ENCODE measurements at regions not wholly inside any gene's neighbourhood (a gene's known extent, or its start where the extent isn't known, plus 50 kb on each side); places are given as distances from the start of the nearest gene placed in this dataset.

DNA sequence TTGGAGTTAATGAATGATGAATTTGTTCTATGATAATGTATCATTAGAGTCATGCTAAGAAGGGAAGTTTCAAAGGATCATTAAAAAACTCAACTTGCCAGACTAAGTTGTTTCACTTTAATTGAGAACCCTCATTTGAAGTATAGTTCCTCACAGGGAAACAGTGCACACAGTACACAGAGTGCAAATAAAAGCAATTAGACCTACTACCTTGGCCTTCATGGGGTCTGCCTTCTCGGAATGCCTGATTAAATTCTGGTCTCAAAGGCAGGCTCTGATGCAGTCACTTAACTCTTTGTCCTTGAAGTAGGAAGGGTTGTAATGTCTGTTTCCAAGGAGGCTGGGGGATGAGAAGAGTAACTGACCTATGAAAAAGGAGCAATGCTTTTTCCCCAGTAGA, 457.3 kb downstream of the TBC1D32 start:
- no peak overlapping the region for H3K27ac ChIP-seq (ENCODE audit: low read length)
- H3F3A ChIP-seq (ENCODE audit: insufficient read depth, low read length, poor library complexity, severe bottlenecking) = no peaks in the 10 kb centered on the region
- no peak for TF ChIP-seq TAF1 (IDR thresholded peaks at IDR 0.05; ENCODE audit: low read depth)
- TF ChIP-seq, protein P1, sequence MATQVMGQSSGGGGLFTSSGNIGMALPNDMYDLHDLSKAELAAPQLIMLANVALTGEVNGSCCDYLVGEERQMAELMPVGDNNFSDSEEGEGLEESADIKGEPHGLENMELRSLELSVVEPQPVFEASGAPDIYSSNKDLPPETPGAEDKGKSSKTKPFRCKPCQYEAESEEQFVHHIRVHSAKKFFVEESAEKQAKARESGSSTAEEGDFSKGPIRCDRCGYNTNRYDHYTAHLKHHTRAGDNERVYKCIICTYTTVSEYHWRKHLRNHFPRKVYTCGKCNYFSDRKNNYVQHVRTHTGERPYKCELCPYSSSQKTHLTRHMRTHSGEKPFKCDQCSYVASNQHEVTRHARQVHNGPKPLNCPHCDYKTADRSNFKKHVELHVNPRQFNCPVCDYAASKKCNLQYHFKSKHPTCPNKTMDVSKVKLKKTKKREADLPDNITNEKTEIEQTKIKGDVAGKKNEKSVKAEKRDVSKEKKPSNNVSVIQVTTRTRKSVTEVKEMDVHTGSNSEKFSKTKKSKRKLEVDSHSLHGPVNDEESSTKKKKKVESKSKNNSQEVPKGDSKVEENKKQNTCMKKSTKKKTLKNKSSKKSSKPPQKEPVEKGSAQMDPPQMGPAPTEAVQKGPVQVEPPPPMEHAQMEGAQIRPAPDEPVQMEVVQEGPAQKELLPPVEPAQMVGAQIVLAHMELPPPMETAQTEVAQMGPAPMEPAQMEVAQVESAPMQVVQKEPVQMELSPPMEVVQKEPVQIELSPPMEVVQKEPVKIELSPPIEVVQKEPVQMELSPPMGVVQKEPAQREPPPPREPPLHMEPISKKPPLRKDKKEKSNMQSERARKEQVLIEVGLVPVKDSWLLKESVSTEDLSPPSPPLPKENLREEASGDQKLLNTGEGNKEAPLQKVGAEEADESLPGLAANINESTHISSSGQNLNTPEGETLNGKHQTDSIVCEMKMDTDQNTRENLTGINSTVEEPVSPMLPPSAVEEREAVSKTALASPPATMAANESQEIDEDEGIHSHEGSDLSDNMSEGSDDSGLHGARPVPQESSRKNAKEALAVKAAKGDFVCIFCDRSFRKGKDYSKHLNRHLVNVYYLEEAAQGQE (IDR thresholded peaks at IDR 0.05; ENCODE audit: borderline replicate concordance) = no peak
- TF ChIP-seq MXI1 (conservative IDR thresholded peaks at IDR 0.05; ENCODE audit: poor library complexity, severe bottlenecking) = no peak
- TF ChIP-seq, protein P2, sequence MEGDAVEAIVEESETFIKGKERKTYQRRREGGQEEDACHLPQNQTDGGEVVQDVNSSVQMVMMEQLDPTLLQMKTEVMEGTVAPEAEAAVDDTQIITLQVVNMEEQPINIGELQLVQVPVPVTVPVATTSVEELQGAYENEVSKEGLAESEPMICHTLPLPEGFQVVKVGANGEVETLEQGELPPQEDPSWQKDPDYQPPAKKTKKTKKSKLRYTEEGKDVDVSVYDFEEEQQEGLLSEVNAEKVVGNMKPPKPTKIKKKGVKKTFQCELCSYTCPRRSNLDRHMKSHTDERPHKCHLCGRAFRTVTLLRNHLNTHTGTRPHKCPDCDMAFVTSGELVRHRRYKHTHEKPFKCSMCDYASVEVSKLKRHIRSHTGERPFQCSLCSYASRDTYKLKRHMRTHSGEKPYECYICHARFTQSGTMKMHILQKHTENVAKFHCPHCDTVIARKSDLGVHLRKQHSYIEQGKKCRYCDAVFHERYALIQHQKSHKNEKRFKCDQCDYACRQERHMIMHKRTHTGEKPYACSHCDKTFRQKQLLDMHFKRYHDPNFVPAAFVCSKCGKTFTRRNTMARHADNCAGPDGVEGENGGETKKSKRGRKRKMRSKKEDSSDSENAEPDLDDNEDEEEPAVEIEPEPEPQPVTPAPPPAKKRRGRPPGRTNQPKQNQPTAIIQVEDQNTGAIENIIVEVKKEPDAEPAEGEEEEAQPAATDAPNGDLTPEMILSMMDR (IDR thresholded peaks at IDR 0.05; ENCODE audit: poor library complexity, severe bottlenecking) = no peak
- TF ChIP-seq EP300 (conservative IDR thresholded peaks at IDR 0.05; ENCODE audit: poor library complexity, severe bottlenecking) = no peak
- no peak for TF ChIP-seq POLR2AphosphoS5 (IDR thresholded peaks at IDR 0.05)
- TF ChIP-seq EZH2 (IDR thresholded peaks at IDR 0.05; ENCODE audit: borderline replicate concordance, insufficient read depth, low read length, poor library complexity, severe bottlenecking) = no peak
- no peak for TF ChIP-seq SMC3 (conservative IDR thresholded peaks at IDR 0.05; ENCODE audit: poor library complexity)
- TF ChIP-seq RAD21 (conservative IDR thresholded peaks at IDR 0.05) = no peak
- H4K20me1 ChIP-seq (ENCODE audit: insufficient read depth) = no peaks in the 10 kb centered on the region
- no peaks in the 10 kb centered on the region for H3K36me3 ChIP-seq (ENCODE audit: insufficient read depth, low read length)
- no peaks in the 10 kb centered on the region for H3K79me2 ChIP-seq (replicated peaks; ENCODE audit: insufficient read depth, low read length)
- H3K27me3 ChIP-seq (ENCODE audit: insufficient read depth, low read depth, low read length) = no peaks in the 10 kb centered on the region
- H3K9me3 ChIP-seq (ENCODE audit: low read length) = no peaks in the 10 kb centered on the region
- no peak overlapping the region for H3K4me2 ChIP-seq (ENCODE audit: low read length)
- no peak overlapping the region for H3K9ac ChIP-seq (ENCODE audit: low read length)
- no peaks in the 10 kb centered on the region for H3K9me2 ChIP-seq (ENCODE audit: insufficient read depth, low read length)
- H3K4me3 ChIP-seq (ENCODE audit: low read length) = no peak overlapping the region
- no peak overlapping the region for H2AFZ ChIP-seq (ENCODE audit: low read depth, low read length)

DNA sequence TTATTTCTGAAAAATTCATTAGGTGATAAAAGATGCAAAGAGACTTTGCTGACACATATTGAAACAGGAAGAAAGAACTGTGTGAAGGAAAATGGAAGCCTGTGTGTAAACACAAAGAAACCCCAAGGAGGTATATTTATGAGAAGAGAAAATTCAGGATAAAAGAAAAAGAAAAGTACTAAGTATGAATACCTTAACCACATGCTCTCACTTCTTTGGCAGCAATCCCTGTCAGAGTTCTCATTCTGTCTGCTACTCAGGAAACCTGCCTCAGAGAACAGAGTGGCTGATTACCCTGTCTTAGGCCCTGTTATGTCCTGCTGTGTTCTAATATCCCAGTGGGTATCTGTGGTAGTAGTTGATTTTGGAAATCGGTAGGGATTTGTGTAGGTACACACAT, 457.9 kb downstream of the TBC1D32 start:
- TF ChIP-seq, protein P1 (IDR thresholded peaks at IDR 0.05; ENCODE audit: borderline replicate concordance) = no peak
- TF ChIP-seq, protein P2 (IDR thresholded peaks at IDR 0.05; ENCODE audit: poor library complexity, severe bottlenecking) = no peak
- no peak for TF ChIP-seq TAF1 (IDR thresholded peaks at IDR 0.05; ENCODE audit: low read depth)
- no peak for TF ChIP-seq RAD21 (conservative IDR thresholded peaks at IDR 0.05)
- no peak for TF ChIP-seq MXI1 (conservative IDR thresholded peaks at IDR 0.05; ENCODE audit: poor library complexity, severe bottlenecking)
- Histone ChIP-seq H3K9ac (ENCODE audit: low read length) (no peak overlapping the region), H3K79me2 (replicated peaks; ENCODE audit: insufficient read depth, low read length) (no peaks in the 10 kb centered on the region), H3K36me3 (ENCODE audit: insufficient read depth, low read length) (no peaks in the 10 kb centered on the region), H2AFZ (ENCODE audit: low read depth, low read length) (no peak overlapping the region), H3K9me2 (ENCODE audit: insufficient read depth, low read length) (no peaks in the 10 kb centered on the region), H3K27me3 (ENCODE audit: insufficient read depth, low read depth, low read length) (no peaks in the 10 kb centered on the region), H3K27ac (ENCODE audit: low read length) (no peak overlapping the region), H3F3A (ENCODE audit: insufficient read depth, low read length, poor library complexity, severe bottlenecking) (no peaks in the 10 kb centered on the region), H3K4me3 (ENCODE audit: low read length) (no peak overlapping the region), H3K4me2 (ENCODE audit: low read length) (no peak overlapping the region), H4K20me1 (ENCODE audit: insufficient read depth) (no peaks in the 10 kb centered on the region), H3K9me3 (ENCODE audit: low read length) (no peaks in the 10 kb centered on the region)

All from neural cell (in vitro differentiated cells).